ENCODE measurements at regions not wholly inside any gene's neighbourhood (a gene's known extent, or its start where the extent isn't known, plus 50 kb on each side); places are given as distances from the start of the nearest gene placed in this dataset.

GRCh38 chr1:22237433-22238093, 94.7 kb upstream of the WNT4 start:
- Histone ChIP-seq H3K4me3 (no peak overlapping the region), H3K27ac (no peak overlapping the region), H3K4me1 (ENCODE audit: control insufficient read depth in 1 of 2, low read depth in 2 of 2) (no peaks in the 10 kb centered on the region), H3K36me3 (no peaks in the 10 kb centered on the region), H3K27me3 (replicated peaks; ENCODE audit: insufficient read depth) (no peaks in the 10 kb centered on the region), H3K9me3 (no peaks in the 10 kb centered on the region)
- ATAC-seq (ENCODE audit: insufficient number of reproducible peaks, low FRiP score, low read depth) (no peak), DNase-seq (ENCODE audit: low spot score) (no peak)
- no peak for TF ChIP-seq CTCF (IDR thresholded peaks at IDR 0.05)

GRCh38 chr1:22238356-22239224, 95.7 kb upstream of the WNT4 start:
- Histone ChIP-seq H3K36me3 (no peaks in the 10 kb centered on the region), H3K27me3 (replicated peaks; ENCODE audit: insufficient read depth) (no peaks in the 10 kb centered on the region), H3K4me3 (no peak overlapping the region), H3K27ac (no peak overlapping the region), H3K4me1 (ENCODE audit: control insufficient read depth in 1 of 2, low read depth in 2 of 2) (no peaks in the 10 kb centered on the region), H3K9me3 (no peaks in the 10 kb centered on the region)
- DNase-seq (ENCODE audit: low spot score) (no peak), ATAC-seq (ENCODE audit: insufficient number of reproducible peaks, low FRiP score, low read depth) (no peak)
- TF ChIP-seq CTCF (IDR thresholded peaks at IDR 0.05), result no peak

GRCh38 chr1:22239378-22239777, 96.5 kb upstream of the WNT4 start:
- no peak for TF ChIP-seq CTCF (IDR thresholded peaks at IDR 0.05)
- Histone ChIP-seq H3K27ac (no peak overlapping the region), H3K36me3 (no peaks in the 10 kb centered on the region), H3K9me3 (no peaks in the 10 kb centered on the region), H3K4me1 (ENCODE audit: control insufficient read depth in 1 of 2, low read depth in 2 of 2) (no peaks in the 10 kb centered on the region), H3K27me3 (replicated peaks; ENCODE audit: insufficient read depth) (no peaks in the 10 kb centered on the region), H3K4me3 (no peak overlapping the region)
- ATAC-seq (ENCODE audit: insufficient number of reproducible peaks, low FRiP score, low read depth) (no peak), DNase-seq (ENCODE audit: low spot score) (no peak)

- ATAC-seq (ENCODE audit: insufficient number of reproducible peaks, low FRiP score, low read depth), result no peak
- no peak overlapping the region for H3K4me3 ChIP-seq
- DNase-seq (ENCODE audit: low spot score), result no peak
- TF ChIP-seq CTCF (IDR thresholded peaks at IDR 0.05), result no peak
- no peak overlapping the region for H3K27ac ChIP-seq
- H3K4me1 ChIP-seq (ENCODE audit: control insufficient read depth in 1 of 2, low read depth in 2 of 2), result no peaks in the 10 kb centered on the region
- no peaks in the 10 kb centered on the region for H3K27me3 ChIP-seq (replicated peaks; ENCODE audit: insufficient read depth)
- H3K9me3 ChIP-seq, result no peaks in the 10 kb centered on the region
- H3K36me3 ChIP-seq, result no peaks in the 10 kb centered on the region
These were observed 98.4 kb upstream of the WNT4 start for GRCh38 chr1:22241250-22241649.

GRCh38 chr1:22241811-22242210, 98.9 kb upstream of the WNT4 start:
- no peaks in the 10 kb centered on the region for H3K27me3 ChIP-seq (replicated peaks; ENCODE audit: insufficient read depth)
- ATAC-seq (ENCODE audit: insufficient number of reproducible peaks, low FRiP score, low read depth) (no peak), DNase-seq (ENCODE audit: low spot score) (no peak)
- H3K9me3 ChIP-seq, result no peaks in the 10 kb centered on the region
- H3K4me1 ChIP-seq (ENCODE audit: control insufficient read depth in 1 of 2, low read depth in 2 of 2), result no peaks in the 10 kb centered on the region
- no peaks in the 10 kb centered on the region for H3K36me3 ChIP-seq
- H3K27ac ChIP-seq, result no peak overlapping the region
- TF ChIP-seq CTCF (IDR thresholded peaks at IDR 0.05), result no peak
- H3K4me3 ChIP-seq, result no peak overlapping the region

Data from thoracic aorta (tissue), 2 donors.